Neuronal stem cell (in vitro differentiated cells): ENCODE measurements at regions not wholly inside any gene's neighbourhood (a gene's known extent, or its start where the extent isn't known, plus 50 kb on each side); places are given as distances from the start of the nearest gene placed in this dataset.

Experiments used
- DNase-seq: peaks from one replicate; pipeline ENCODE4 v3.0.0-alpha.2; 2013; ENCODE audit warnings: low spot score
- H2AFZ ChIP-seq: one replicate; pipeline ENCODE4 v1.6.1; 2013; ENCODE audit warnings: mild to moderate bottlenecking, low read length, inconsistent platforms
- H2AK5ac ChIP-seq: 2 replicates; pipeline ENCODE4 v1.6.1; 2013; ENCODE audit warnings: low read depth, mild to moderate bottlenecking, inconsistent platforms, low read length, moderate library complexity, mixed read lengths
- H2BK120ac ChIP-seq: 2 replicates; pipeline ENCODE4 v1.6.1; 2013; ENCODE audit warnings: low read depth, mild to moderate bottlenecking, inconsistent platforms, low read length, moderate library complexity, mixed read lengths
- H2BK12ac ChIP-seq: one replicate; pipeline ENCODE4 v1.6.1; 2013; ENCODE audit warnings: low read length, inconsistent platforms
- H2BK15ac ChIP-seq: 2 replicates; pipeline ENCODE4 v1.6.1; 2013; ENCODE audit warnings: mild to moderate bottlenecking, low read length, inconsistent platforms, mixed read lengths
- H2BK5ac ChIP-seq: one replicate; pipeline ENCODE4 v1.6.1; 2013; ENCODE audit warnings: inconsistent platforms, mild to moderate bottlenecking, low read length, moderate library complexity
- H3K14ac ChIP-seq: one replicate; pipeline ENCODE4 v1.6.1; 2013; ENCODE audit warnings: low read length, inconsistent platforms
- H3K18ac ChIP-seq: 2 replicates; pipeline ENCODE4 v1.6.1; 2013; ENCODE audit warnings: low read length, inconsistent platforms
- H3K23ac ChIP-seq: 2 replicates; pipeline ENCODE4 v1.6.1; 2013; ENCODE audit warnings: low read depth, mild to moderate bottlenecking, mixed read lengths, low read length, inconsistent platforms; ENCODE audit not compliant: poor library complexity
- H3K27ac ChIP-seq: replicated peaks from 3 replicates; pipeline ENCODE4 v1.5.1; 2013; ENCODE audit warnings: low read length, inconsistent platforms
- H3K27me3 ChIP-seq, 3 experiments: 2 replicates each; pipeline ENCODE4 v1.6.1; 2013; ENCODE audit warnings: low read length in 3 of 3, mild to moderate bottlenecking in 2 of 3, inconsistent platforms in 1 of 3, low read depth in 1 of 3, mixed read lengths in 1 of 3, moderate library complexity in 1 of 3; ENCODE audit not compliant: control insufficient read depth in 3 of 3, insufficient read depth in 3 of 3
- H3K36me3 ChIP-seq, 2 donors: replicated peaks in 1 of 2; 2 replicates each; pipeline ENCODE4 v1.6.1; 2013; ENCODE audit warnings: low read length in 2 of 2; ENCODE audit not compliant: control insufficient read depth in 2 of 2, insufficient read depth in 2 of 2
- H3K4ac ChIP-seq: 2 replicates; pipeline ENCODE4 v1.6.1; 2013; ENCODE audit warnings: inconsistent platforms, mild to moderate bottlenecking, low read length, moderate library complexity
- H3K4me1 ChIP-seq, 2 donors: 1 replicate in 1 of 2; 2 replicates in 1 of 2; pipeline ENCODE4 v1.6.1; 2013; ENCODE audit warnings: low read length in 2 of 2, low read depth in 1 of 2; ENCODE audit not compliant: control insufficient read depth in 2 of 2, insufficient read depth in 1 of 2
- H3K4me2 ChIP-seq: one replicate; pipeline ENCODE4 v1.6.1; 2013; ENCODE audit warnings: mild to moderate bottlenecking, low read length, inconsistent platforms; ENCODE audit not compliant: insufficient read depth, poor library complexity, severe bottlenecking
- H3K4me3 ChIP-seq, 2 donors: 2 replicates each; pipeline ENCODE4 v1.5.1; 2013; ENCODE audit warnings: low read length in 2 of 2, mild to moderate bottlenecking in 2 of 2, inconsistent platforms in 1 of 2, moderate library complexity in 1 of 2
- H3K79me1 ChIP-seq: one replicate; pipeline ENCODE4 v1.6.1; 2013; ENCODE audit warnings: low read depth, mild to moderate bottlenecking, inconsistent platforms, low read length, moderate library complexity
- H3K9ac ChIP-seq: one replicate; pipeline ENCODE4 v1.6.1; 2013; ENCODE audit warnings: mild to moderate bottlenecking, low read depth, low read length, inconsistent platforms; ENCODE audit not compliant: poor library complexity
- H3K9me3 ChIP-seq, 2 donors: replicated peaks in 1 of 2; 2 replicates each; pipeline versions ENCODE3 to v1.6.1; 2013; ENCODE audit warnings: low read length in 2 of 2, mild to moderate bottlenecking in 2 of 2, inconsistent platforms in 1 of 2, low read depth in 1 of 2, mixed read lengths in 1 of 2, moderate library complexity in 1 of 2; ENCODE audit not compliant: control insufficient read depth in 2 of 2, insufficient read depth in 1 of 2
- H4K8ac ChIP-seq: one replicate; pipeline ENCODE4 v1.6.1; 2013; ENCODE audit warnings: low read depth, mild to moderate bottlenecking, inconsistent platforms, low read length, moderate library complexity
- H4K91ac ChIP-seq: one replicate; pipeline ENCODE4 v1.6.1; 2013; ENCODE audit warnings: low read length, low read depth, mild to moderate bottlenecking, inconsistent platforms; ENCODE audit not compliant: poor library complexity
- WGBS, 2 donors: extraction: QIAGEN DNeasy Blood & Tissue Kit; methylation state at CpG; one replicate each; pipeline ENCODE4 v1.1.7; 2013; ENCODE audit warnings: missing lambda C conversion rate in 2 of 2, mixed read lengths in 1 of 2; ENCODE audit not compliant: insufficient read length in 2 of 2, insufficient replicate concordance in 1 of 2; ENCODE audit errors: extremely low coverage in 2 of 2; 5-methylcytosine and 5-hydroxymethylcytosine counted together

- Histone ChIP-seq H2BK5ac (no peak overlapping the region), H3K9ac (no peak overlapping the region), H3K4me3 (no peak overlapping the region), H3K36me3 (no peaks in the 10 kb centered on the region), H3K14ac (no peak overlapping the region), H3K79me1 (no peaks in the 10 kb centered on the region), H4K8ac (no peak overlapping the region), H3K27me3 (no peaks in the 10 kb centered on the region), H2AK5ac (no peak overlapping the region), H3K27ac (no peak overlapping the region), H2BK15ac (no peak overlapping the region), H2AFZ (peak overlapping the region; percentile 8), H2BK12ac (no peak overlapping the region), H3K4me1 (no peaks in the 10 kb centered on the region), H3K4ac (no peak overlapping the region), H3K18ac (no peak overlapping the region), H3K4me2 (no peak overlapping the region), H4K91ac (no peak overlapping the region), H3K9me3 (peaks cover 0 to 5% of the 10 kb centered on the region in 2 donors), H3K23ac (no peak overlapping the region), H2BK120ac (no peak overlapping the region)
- WGBS, 2 donors: no CpG with 5 or more reads among the region's 1 CpG
- DNase-seq: no peak
Measured at GRCh38 chr1:79790950-79791349, 784.4 kb upstream of the ADGRL4 start.

- no peak overlapping the region for H2AFZ ChIP-seq
- H4K91ac ChIP-seq: no peak overlapping the region
- no peak overlapping the region for H3K9ac ChIP-seq
- H3K23ac ChIP-seq: no peak overlapping the region
- H4K8ac ChIP-seq: no peak overlapping the region
- H3K4ac ChIP-seq: no peak overlapping the region
- no peak overlapping the region for H3K18ac ChIP-seq
- no peak overlapping the region for H2AK5ac ChIP-seq
- no peak overlapping the region for H3K27ac ChIP-seq
- peaks cover 0 to 5% of the 10 kb centered on the region in 2 donors for H3K9me3 ChIP-seq
- H3K4me1 ChIP-seq: peaks cover 0 to 12% of the 10 kb centered on the region in 2 donors
- no peak overlapping the region for H2BK12ac ChIP-seq
- H3K36me3 ChIP-seq: no peaks in the 10 kb centered on the region
- no peak overlapping the region for H2BK15ac ChIP-seq
- H3K79me1 ChIP-seq: no peaks in the 10 kb centered on the region
- no peak overlapping the region for H3K14ac ChIP-seq
- H2BK120ac ChIP-seq: no peak overlapping the region
- no peak for DNase-seq
- H3K4me3 ChIP-seq: no peak overlapping the region
- H2BK5ac ChIP-seq: no peak overlapping the region
- H3K4me2 ChIP-seq: no peak overlapping the region
- no CpG with 5 or more reads among the region's 4 CpGs for WGBS, 2 donors
- no peaks in the 10 kb centered on the region for H3K27me3 ChIP-seq
Measured at GRCh38 chr1:79787631-79788030, 781.1 kb upstream of the ADGRL4 start.

GRCh38 chr1:79785964-79786363, 779.4 kb upstream of the ADGRL4 start:
- no CpG with 5 or more reads among the region's 1 CpG for WGBS, 2 donors
- no peak overlapping the region for H3K27ac ChIP-seq
- H3K9ac ChIP-seq: no peak overlapping the region
- no peak overlapping the region for H2BK120ac ChIP-seq
- H2BK12ac ChIP-seq: no peak overlapping the region
- no peak overlapping the region for H3K4ac ChIP-seq
- H3K9me3 ChIP-seq: peaks cover 0 to 5% of the 10 kb centered on the region in 2 donors
- H3K14ac ChIP-seq: no peak overlapping the region
- H2AK5ac ChIP-seq: no peak overlapping the region
- no peak for DNase-seq
- no peak overlapping the region for H2BK15ac ChIP-seq
- no peaks in the 10 kb centered on the region for H3K27me3 ChIP-seq
- H4K8ac ChIP-seq: no peak overlapping the region
- H2BK5ac ChIP-seq: no peak overlapping the region
- peaks cover 0 to 12% of the 10 kb centered on the region in 2 donors for H3K4me1 ChIP-seq
- H4K91ac ChIP-seq: no peak overlapping the region
- H2AFZ ChIP-seq: no peak overlapping the region
- H3K23ac ChIP-seq: no peak overlapping the region
- H3K4me3 ChIP-seq: no peak overlapping the region
- no peak overlapping the region for H3K4me2 ChIP-seq
- H3K79me1 ChIP-seq: no peaks in the 10 kb centered on the region
- no peak overlapping the region for H3K18ac ChIP-seq
- H3K36me3 ChIP-seq: no peaks in the 10 kb centered on the region

- H2BK5ac ChIP-seq: no peak overlapping the region
- H3K4me3 ChIP-seq: no peak overlapping the region
- peaks cover 0 to 12% of the 10 kb centered on the region in 2 donors for H3K4me1 ChIP-seq
- H3K9ac ChIP-seq: no peak overlapping the region
- H3K23ac ChIP-seq: no peak overlapping the region
- no peak overlapping the region for H4K91ac ChIP-seq
- no peak for DNase-seq
- WGBS, 2 donors: no CpG with 5 or more reads among the region's 4 CpGs
- no peak overlapping the region for H2BK12ac ChIP-seq
- H2AK5ac ChIP-seq: no peak overlapping the region
- no peaks in the 10 kb centered on the region for H3K79me1 ChIP-seq
- no peak overlapping the region for H4K8ac ChIP-seq
- no peak overlapping the region for H2AFZ ChIP-seq
- no peaks in the 10 kb centered on the region for H3K36me3 ChIP-seq
- no peak overlapping the region for H3K14ac ChIP-seq
- H3K9me3 ChIP-seq: peaks cover 0 to 5% of the 10 kb centered on the region in 2 donors
- no peak overlapping the region for H2BK15ac ChIP-seq
- H3K4me2 ChIP-seq: no peak overlapping the region
- no peak overlapping the region for H2BK120ac ChIP-seq
- H3K18ac ChIP-seq: no peak overlapping the region
- no peak overlapping the region for H3K27ac ChIP-seq
- no peaks in the 10 kb centered on the region for H3K27me3 ChIP-seq
- H3K4ac ChIP-seq: no peak overlapping the region
Measured at GRCh38 chr1:79785561-79785960, 779.0 kb upstream of the ADGRL4 start.
